GM20000 (cell line): ENCODE measurements at regions not wholly inside any gene's neighbourhood (a gene's known extent, or its start where the extent isn't known, plus 50 kb on each side); places are given as distances from the start of the nearest gene placed in this dataset.

Source experiments
- DNase-seq: peaks from one replicate; pipeline ENCODE4 v3.0.0; 2012; ENCODE audit warnings: low spot score
- CTCF ChIP-seq: IDR thresholded peaks from 2 replicates; pipeline ENCODE4 v1.5.1; 2012; ENCODE audit warnings: mild to moderate bottlenecking, control low read depth; ENCODE audit errors: extremely low read depth, missing control alignments

DNA sequence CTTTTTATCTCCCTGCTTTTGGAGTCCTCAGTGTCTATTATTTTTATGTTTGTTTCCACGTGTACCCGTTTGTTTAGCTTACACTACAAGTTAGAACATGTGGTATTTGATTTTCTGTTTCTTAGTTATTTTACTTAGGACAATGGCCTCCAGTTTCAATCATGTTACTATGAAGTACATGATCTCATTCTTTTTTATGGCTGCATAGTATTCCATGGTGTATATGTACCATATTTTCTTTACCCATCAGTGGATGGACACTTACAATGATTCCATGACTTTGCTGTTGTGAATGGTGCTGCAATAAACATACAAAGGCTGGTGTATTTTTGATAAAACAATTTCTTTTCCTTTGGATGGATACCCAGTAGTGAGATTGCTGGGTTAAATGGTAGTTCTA lies 269.5 kb downstream of the HS3ST3A1 start:
- no peak for DNase-seq
- TF ChIP-seq CTCF = no peak

GRCh38 chr17:13329421-13329820 lies 272.3 kb downstream of the HS3ST3A1 start:
- no peak for DNase-seq

DNA sequence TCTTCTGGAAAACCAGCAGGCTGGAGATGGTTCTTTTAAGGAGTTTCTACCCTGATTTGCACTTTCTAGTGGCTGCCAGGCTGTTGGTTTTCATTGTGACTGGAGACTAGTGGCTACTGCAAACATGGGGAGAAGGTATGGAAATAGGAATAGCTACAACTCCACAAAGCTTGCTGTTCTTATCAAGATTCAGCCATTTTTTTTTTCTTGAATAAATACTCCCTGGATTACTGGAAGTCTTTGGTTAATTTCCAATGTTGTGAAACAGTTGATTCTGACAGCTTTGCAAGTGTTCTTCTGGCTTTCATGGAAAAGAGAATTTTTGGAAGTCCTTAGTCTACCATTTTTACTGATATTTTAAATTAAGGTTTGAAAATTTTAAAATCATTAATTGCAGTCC lies 277.7 kb downstream of the HS3ST3A1 start:
- no peak for DNase-seq
- no peak for TF ChIP-seq CTCF

More at GRCh38 chr17:13329421-13329820, 272.3 kb downstream of the HS3ST3A1 start:
- no peak for TF ChIP-seq CTCF

DNA sequence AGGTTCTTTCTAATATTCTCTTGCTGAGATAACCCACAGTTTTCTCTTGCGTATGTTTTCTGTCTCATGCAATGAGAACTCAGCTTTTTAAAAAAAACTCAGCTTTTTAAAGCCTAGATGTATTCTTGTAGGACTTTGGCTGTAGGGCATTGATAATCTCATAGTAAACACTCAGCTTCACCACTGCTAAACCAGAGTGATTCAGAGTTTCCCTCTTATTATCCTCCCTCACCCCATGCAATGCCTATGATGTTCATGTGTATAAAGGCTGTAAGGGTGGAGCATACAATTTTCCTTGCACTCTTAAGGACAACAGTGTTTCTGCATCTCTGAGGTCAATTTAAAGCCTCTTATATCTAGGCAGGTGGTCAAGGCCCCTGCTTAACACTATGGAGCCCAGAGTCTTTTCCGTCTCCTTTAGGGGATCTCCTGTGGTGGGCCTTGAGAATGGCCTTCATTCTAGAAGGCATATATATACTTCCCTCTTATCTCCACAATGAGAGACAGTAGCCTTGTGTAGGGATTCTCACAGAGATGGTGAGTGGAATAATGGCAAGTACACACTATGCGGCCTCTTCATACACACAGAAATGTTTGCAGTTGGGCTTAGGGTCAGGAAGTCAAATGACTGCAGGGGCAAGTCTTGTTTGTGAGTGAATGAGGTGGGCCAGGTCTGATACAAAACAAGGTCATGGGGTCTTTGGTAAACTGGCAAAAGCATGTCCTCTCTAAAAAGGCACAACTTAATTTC lies 279.6 kb downstream of the HS3ST3A1 start:
- TF ChIP-seq CTCF = no peak
- DNase-seq = no peak

DNA sequence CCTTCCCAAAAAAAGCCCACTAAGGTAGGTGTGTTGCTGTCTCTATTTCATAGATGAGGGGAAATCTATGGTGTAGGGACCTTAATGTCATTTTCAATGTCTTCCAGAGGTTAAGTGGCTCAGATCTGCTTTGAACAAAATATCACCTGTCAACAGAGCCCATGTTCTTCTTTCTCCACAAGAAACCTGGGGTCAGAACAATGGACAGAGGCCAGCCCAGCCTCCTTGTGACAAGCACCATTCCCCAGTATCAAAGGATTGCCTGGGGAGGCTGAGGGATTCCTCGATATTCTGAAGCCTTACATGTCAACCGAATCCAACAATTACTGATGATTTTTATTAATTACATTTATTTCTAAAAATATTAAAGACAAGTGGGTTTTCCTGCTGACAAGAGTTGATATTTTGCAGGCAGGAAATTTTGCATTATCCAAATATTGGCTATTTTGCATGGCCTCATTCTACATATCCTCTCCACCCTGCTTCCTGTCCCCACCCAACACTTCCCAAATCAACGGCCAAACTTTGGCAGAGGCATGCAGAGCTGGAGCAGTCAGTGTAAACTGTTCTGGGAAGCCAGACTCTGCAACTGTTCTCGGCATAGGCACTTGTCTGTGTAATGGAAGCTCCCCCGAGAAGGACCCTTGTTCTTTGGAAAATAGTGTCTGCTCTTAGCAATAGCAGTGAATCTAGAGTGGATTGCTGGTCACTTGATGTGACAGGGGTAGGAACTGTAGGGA lies 281.5 kb downstream of the HS3ST3A1 start:
- no peak for DNase-seq
- no peak for TF ChIP-seq CTCF

DNA sequence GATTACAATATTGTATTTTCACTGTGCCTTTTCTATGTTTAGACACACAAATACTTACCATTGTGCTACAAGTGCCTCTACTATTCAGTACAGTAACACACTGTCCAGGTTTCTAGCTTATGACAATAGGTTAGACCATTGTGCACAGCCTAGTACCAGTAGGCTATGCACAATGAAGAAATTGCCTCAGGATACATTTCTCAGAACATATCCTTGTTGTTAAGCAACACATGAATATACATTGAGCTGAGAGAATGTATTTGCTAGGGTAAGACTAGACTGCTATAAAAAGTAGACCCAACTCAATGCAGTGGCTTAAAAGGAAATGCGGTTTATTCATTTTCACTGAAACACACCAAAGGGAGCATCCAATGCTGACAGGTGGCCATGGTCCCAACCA lies 285.1 kb downstream of the HS3ST3A1 start:
- TF ChIP-seq CTCF = no peak
- DNase-seq = no peak

DNA sequence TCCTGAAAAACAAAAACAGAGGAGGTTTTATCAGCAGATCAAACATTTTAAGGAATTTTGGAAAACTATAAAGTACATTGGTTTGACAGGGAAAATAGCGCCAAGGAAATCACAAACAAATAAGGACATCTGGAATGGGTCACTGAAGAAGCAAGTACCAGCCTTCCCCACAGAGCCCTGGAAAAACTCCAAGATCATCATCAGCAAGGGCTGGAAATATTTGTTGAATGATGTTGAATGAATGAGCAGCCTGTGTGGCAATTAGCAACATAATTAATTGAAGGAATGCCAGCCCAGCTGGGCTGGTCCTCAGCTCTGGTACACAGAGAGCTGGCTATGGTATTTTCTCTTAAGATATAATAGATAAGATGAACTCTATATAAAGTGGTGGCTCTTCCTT lies 290.4 kb downstream of the HS3ST3A1 start:
- no peak for TF ChIP-seq CTCF
- DNase-seq = no peak
